ENCODE measurements at regions not wholly inside any gene's neighbourhood (a gene's known extent, or its start where the extent isn't known, plus 50 kb on each side); places are given as distances from the start of the nearest gene placed in this dataset.

GRCh38 chr20:46804126-46804525, 90.5 kb upstream of the EYA2 start:
- no peak overlapping the region for H3K4me3 ChIP-seq (ENCODE audit: low read depth, low read length)
- DNase-seq (ENCODE audit: low read depth) = no peak
- TF ChIP-seq CTCF (IDR thresholded peaks at IDR 0.05; ENCODE audit: insufficient read depth, low read length) = no peak

- no peak for TF ChIP-seq CTCF (IDR thresholded peaks at IDR 0.05; ENCODE audit: insufficient read depth, low read length)
- H3K4me3 ChIP-seq (ENCODE audit: low read depth, low read length) = no peak overlapping the region
- DNase-seq (ENCODE audit: low read depth) = no peak
These were observed 88.8 kb upstream of the EYA2 start for GRCh38 chr20:46805836-46806235.

GRCh38 chr20:46807998-46808397, 86.6 kb upstream of the EYA2 start:
- DNase-seq (ENCODE audit: low read depth) = no peak
- TF ChIP-seq CTCF (IDR thresholded peaks at IDR 0.05; ENCODE audit: insufficient read depth, low read length) = no peak

GRCh38 chr20:46808565-46808964, 86.1 kb upstream of the EYA2 start:
- TF ChIP-seq CTCF (IDR thresholded peaks at IDR 0.05; ENCODE audit: insufficient read depth, low read length) = no peak
- no peak overlapping the region for H3K4me3 ChIP-seq (ENCODE audit: low read depth, low read length)
- DNase-seq (ENCODE audit: low read depth) = no peak

More at GRCh38 chr20:46807998-46808397, 86.6 kb upstream of the EYA2 start:
- H3K4me3 ChIP-seq (ENCODE audit: low read depth, low read length) = no peak overlapping the region

GRCh38 chr20:46809706-46810360, 84.8 kb upstream of the EYA2 start:
- DNase-seq (ENCODE audit: low read depth) = no peak
- no peak overlapping the region for H3K4me3 ChIP-seq (ENCODE audit: low read depth, low read length)
- no peak for TF ChIP-seq CTCF (IDR thresholded peaks at IDR 0.05; ENCODE audit: insufficient read depth, low read length)

- H3K4me3 ChIP-seq (ENCODE audit: low read depth, low read length) = no peak overlapping the region
- no peak for DNase-seq (ENCODE audit: low read depth)
- TF ChIP-seq CTCF (IDR thresholded peaks at IDR 0.05; ENCODE audit: insufficient read depth, low read length) = no peak
These were observed 84.0 kb upstream of the EYA2 start for GRCh38 chr20:46810448-46811223.
